ENCODE measurements at regions not wholly inside any gene's neighbourhood (a gene's known extent, or its start where the extent isn't known, plus 50 kb on each side); places are given as distances from the start of the nearest gene placed in this dataset.

- no peak for DNase-seq (ENCODE audit: low read depth)
- no peak overlapping the region for H3K4me3 ChIP-seq (ENCODE audit: low read depth, low read length)
- TF ChIP-seq CTCF (IDR thresholded peaks at IDR 0.05; ENCODE audit: control insufficient read depth, extremely low read depth, insufficient read depth): no peak
Measured at GRCh38 chr11:109508943-109509342, 87.0 kb downstream of the C11orf87 start.

- no peak for DNase-seq (ENCODE audit: low read depth)
- no peak overlapping the region for H3K4me3 ChIP-seq (ENCODE audit: low read depth, low read length)
- no peak for TF ChIP-seq CTCF (IDR thresholded peaks at IDR 0.05; ENCODE audit: control insufficient read depth, extremely low read depth, insufficient read depth)
Measured at GRCh38 chr11:109510316-109510715, 88.3 kb downstream of the C11orf87 start.

- H3K4me3 ChIP-seq (ENCODE audit: low read depth, low read length): no peak overlapping the region
- no peak for DNase-seq (ENCODE audit: low read depth)
- TF ChIP-seq CTCF (IDR thresholded peaks at IDR 0.05; ENCODE audit: control insufficient read depth, extremely low read depth, insufficient read depth): no peak
Measured at GRCh38 chr11:109511598-109511997, 89.6 kb downstream of the C11orf87 start.

- H3K4me3 ChIP-seq (ENCODE audit: low read depth, low read length): no peak overlapping the region
- DNase-seq (ENCODE audit: low read depth): no peak
- no peak for TF ChIP-seq CTCF (IDR thresholded peaks at IDR 0.05; ENCODE audit: control insufficient read depth, extremely low read depth, insufficient read depth)
Measured at GRCh38 chr11:109512249-109512648, 90.3 kb downstream of the C11orf87 start.

GRCh38 chr11:109512680-109513079 is 90.7 kb downstream of the C11orf87 start:
- H3K4me3 ChIP-seq (ENCODE audit: low read depth, low read length): no peak overlapping the region
- DNase-seq (ENCODE audit: low read depth): no peak
- TF ChIP-seq CTCF (IDR thresholded peaks at IDR 0.05; ENCODE audit: control insufficient read depth, extremely low read depth, insufficient read depth): no peak

- DNase-seq (ENCODE audit: low read depth): no peak
- TF ChIP-seq CTCF (IDR thresholded peaks at IDR 0.05; ENCODE audit: control insufficient read depth, extremely low read depth, insufficient read depth): no peak
- H3K4me3 ChIP-seq (ENCODE audit: low read depth, low read length): no peak overlapping the region
Measured at GRCh38 chr11:109514313-109515018, 92.5 kb downstream of the C11orf87 start.

GRCh38 chr11:109519253-109519652 is 97.3 kb downstream of the C11orf87 start:
- no peak for DNase-seq (ENCODE audit: low read depth)
- no peak for TF ChIP-seq CTCF (IDR thresholded peaks at IDR 0.05; ENCODE audit: control insufficient read depth, extremely low read depth, insufficient read depth)
- no peak overlapping the region for H3K4me3 ChIP-seq (ENCODE audit: low read depth, low read length)
